Stimulated activated naive CD8-positive, alpha-beta T cell treated with anti-CD3 and anti-CD28 coated beads, Interleukin-15, Interleukin-2, amounts not matched to agents 100 ng/mL and 50 ng/mL, for 24 hours (primary cell): ENCODE measurements at regions not wholly inside any gene's neighbourhood (a gene's known extent, or its start where the extent isn't known, plus 50 kb on each side); places are given as distances from the start of the nearest gene placed in this dataset.

ENCODE experiments used
- H3K27ac Mint-ChIP-seq: one replicate; pipeline ENCODE4 v1.8.0; 2021; ENCODE audit warnings: mild to moderate bottlenecking, mixed read lengths
- H3K27me3 Mint-ChIP-seq: one replicate; pipeline ENCODE4 v1.8.0; 2021; ENCODE audit warnings: mixed read lengths
- H3K36me3 Mint-ChIP-seq: one replicate; pipeline ENCODE4 v1.8.0; 2021; ENCODE audit warnings: low read depth, mixed read lengths
- H3K4me1 Mint-ChIP-seq: one replicate; pipeline ENCODE4 v1.8.0; 2021; ENCODE audit warnings: low read depth, mixed read lengths
- H3K4me3 Mint-ChIP-seq: one replicate; pipeline ENCODE4 v1.8.0; 2021; ENCODE audit warnings: mild to moderate bottlenecking, mixed read lengths
- H3K9me3 Mint-ChIP-seq: one replicate; pipeline ENCODE4 v1.8.0; 2021; ENCODE audit warnings: mixed read lengths

DNA sequence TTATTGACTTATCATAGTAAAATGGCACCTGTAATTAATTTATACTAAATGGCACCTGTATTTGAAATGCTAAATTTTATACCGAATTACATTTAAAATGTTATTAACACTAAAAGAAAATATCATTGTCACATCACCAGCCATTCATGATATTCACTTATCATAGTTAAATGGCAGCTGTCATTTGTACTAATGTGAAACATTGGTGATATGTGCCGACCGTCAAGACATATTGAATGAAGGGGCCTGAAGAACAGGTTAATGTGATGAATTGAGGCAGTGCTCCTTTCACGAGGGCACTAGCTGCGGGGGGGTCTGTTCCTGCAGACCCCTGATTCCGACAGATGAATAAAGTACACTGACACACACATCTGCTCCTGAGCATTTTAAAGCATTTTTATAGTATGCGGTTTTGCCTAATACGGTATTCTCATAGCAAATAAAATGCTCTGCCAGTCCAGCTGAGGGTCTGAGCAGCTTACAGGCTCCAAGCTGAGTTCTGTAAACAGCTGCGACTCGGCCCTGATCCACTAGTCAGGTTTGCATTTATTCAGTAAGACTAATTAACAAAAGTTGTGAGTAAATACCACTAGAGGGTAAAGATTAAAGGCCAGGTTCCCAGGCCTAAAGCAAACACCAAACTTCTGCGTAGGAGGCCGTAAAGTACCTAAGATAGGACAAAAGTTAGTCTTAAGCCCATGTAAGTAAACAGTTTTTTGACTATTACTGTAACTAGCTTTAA is 593.4 kb upstream of the NETO1 start:
- H3K27me3 Mint-ChIP-seq = no peaks in the 10 kb centered on the region
- no peaks in the 10 kb centered on the region for H3K4me1 Mint-ChIP-seq
- peaks cover 8% of the 10 kb centered on the region for H3K9me3 Mint-ChIP-seq
- H3K27ac Mint-ChIP-seq = no peak overlapping the region
- H3K36me3 Mint-ChIP-seq = no peaks in the 10 kb centered on the region
- H3K4me3 Mint-ChIP-seq = no peak overlapping the region

DNA sequence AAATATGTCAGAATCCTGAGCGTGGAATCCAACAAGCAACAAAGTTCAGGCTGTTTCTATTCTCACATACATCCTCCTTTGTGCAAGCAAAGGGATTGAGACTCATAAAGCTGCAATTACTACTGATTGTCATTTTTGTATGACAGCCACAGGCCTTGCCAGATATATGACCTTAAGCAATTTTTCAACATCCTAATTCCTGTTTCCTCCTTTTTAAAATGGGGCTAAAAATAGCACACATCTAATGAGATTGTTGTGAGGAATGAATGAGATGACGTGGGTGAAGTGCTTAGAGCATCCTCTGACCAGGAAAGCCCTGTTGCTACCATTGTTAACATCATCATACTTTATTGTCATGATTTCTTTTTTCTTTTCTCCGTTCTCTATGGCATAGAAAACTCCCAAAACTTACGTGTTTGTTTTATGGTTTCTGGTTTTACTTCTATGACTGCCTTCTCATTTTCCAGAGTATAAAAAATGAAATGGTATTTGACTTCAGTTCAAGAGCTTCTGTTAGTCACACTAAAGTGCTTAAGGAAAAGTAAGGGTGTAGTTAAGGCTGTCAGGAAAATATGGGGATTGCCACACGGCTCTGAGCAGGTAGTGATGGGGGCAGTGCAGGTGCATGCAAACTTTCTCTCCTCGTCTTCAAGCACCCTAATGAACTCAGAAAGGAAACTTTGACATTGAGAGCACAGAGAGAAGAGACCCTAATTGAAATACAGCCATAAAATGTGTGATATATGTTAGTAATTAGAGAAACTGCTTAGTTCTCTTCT is 590.6 kb upstream of the NETO1 start:
- Mint-ChIP-seq H3K4me1 (no peaks in the 10 kb centered on the region), H3K4me3 (no peak overlapping the region), H3K36me3 (no peaks in the 10 kb centered on the region), H3K27me3 (no peaks in the 10 kb centered on the region), H3K9me3 (peaks cover 7% of the 10 kb centered on the region), H3K27ac (no peak overlapping the region)

DNA sequence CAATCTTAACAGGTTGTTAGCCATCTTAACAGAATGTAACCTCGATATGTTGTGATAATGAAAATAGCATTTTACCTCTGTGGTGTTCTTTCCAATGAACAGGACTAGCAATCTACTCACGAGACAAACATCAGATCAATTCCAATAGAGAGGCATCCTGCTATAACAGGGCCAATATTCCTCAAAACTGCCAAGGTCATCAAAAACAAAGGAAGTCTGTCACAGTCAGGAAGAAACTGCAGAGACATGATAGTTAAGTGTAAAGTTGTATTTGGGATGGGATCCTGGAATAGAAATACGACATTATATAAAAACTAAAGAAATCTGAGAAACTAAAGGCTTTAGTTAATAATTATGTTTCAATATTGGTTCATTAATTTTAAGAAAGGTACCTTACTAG is 588.9 kb upstream of the NETO1 start:
- Mint-ChIP-seq H3K36me3 (no peaks in the 10 kb centered on the region), H3K27ac (no peak overlapping the region), H3K27me3 (no peaks in the 10 kb centered on the region), H3K4me3 (no peak overlapping the region), H3K9me3 (peaks cover 7% of the 10 kb centered on the region), H3K4me1 (no peaks in the 10 kb centered on the region)

DNA sequence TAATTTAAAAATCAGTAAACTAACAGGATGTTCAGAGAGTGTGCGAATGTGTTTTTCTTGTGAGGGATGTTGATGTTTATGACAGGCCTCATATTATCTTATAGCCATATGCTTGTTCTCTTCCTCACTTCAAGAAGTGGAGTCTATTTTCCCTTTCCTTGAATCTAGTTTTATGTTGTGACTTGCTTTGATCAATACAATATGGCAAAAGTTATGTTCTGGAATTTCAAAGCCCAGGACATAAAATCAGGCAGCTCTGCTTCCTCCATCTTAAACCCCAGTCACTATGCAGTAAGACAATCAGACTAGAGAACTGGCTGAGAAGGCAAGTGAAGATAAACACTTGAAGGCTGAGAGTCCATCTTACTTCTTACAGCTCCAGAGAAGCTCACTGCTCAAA is 585.1 kb upstream of the NETO1 start:
- no peaks in the 10 kb centered on the region for H3K4me1 Mint-ChIP-seq
- H3K9me3 Mint-ChIP-seq = peaks cover 17% of the 10 kb centered on the region
- no peaks in the 10 kb centered on the region for H3K27me3 Mint-ChIP-seq
- H3K27ac Mint-ChIP-seq = no peak overlapping the region
- no peaks in the 10 kb centered on the region for H3K36me3 Mint-ChIP-seq
- H3K4me3 Mint-ChIP-seq = no peak overlapping the region

DNA sequence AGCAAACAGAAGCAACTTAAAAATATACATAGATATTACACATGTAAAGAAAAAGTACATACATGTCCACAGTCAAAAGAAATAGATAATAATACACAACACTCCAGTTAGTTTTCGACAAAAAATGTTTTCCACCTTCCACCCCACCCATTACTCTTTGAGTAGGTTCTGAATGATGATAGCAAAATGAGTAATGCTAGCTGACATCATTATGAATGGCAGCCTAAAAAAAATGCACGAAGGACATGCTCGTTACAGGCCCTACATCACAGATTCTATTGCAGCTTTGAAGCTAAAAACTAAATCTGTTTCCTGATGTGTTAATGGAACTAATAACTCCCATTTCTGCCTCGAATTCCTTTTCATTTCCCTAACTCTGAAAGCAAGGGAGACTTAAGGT is 578.7 kb upstream of the NETO1 start:
- Mint-ChIP-seq H3K4me3 (no peak overlapping the region), H3K27ac (no peak overlapping the region), H3K4me1 (no peaks in the 10 kb centered on the region), H3K27me3 (no peaks in the 10 kb centered on the region), H3K9me3 (peaks cover 10% of the 10 kb centered on the region), H3K36me3 (no peaks in the 10 kb centered on the region)

DNA sequence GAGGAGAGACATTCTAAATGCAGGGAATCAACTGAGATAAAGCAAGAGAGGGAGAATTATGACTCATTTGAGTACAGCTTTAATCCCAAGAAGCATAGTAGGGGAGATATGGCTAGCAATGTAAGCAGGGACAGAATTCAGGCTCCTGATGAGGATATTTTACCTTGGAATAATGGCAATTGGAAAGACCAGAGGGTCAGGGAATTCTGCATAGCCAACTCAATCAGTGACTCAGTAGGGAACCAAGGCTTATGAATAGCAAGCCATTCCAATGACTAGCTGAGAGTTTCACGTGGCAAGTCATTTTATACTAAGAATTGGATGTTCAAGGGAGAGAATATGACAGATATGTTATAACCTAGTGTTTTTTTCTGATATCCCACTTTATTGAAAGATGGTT is 563.8 kb upstream of the NETO1 start:
- Mint-ChIP-seq H3K4me3 (no peak overlapping the region), H3K4me1 (no peaks in the 10 kb centered on the region), H3K9me3 (peaks cover 3% of the 10 kb centered on the region), H3K36me3 (no peaks in the 10 kb centered on the region), H3K27ac (no peak overlapping the region), H3K27me3 (no peaks in the 10 kb centered on the region)

DNA sequence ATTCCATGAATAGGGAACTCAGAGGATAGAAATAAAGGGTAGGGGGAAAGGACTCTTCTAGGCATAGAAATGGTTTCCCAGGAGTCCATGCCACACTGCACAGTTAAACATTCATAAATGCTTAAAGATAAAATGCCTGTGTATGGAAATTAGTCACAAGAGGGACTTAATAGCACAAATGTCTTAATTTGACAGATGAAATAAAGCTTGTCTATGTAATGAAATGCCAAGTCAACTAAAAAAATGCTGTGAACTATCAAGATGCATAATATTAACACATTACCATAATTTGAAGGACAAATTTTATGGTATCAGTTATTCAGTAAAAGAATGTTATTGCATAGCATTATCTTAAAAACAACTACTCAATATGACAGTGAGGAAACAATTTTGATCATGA is 553.2 kb upstream of the NETO1 start:
- Mint-ChIP-seq H3K27me3 (no peaks in the 10 kb centered on the region), H3K4me3 (no peak overlapping the region), H3K4me1 (no peaks in the 10 kb centered on the region), H3K27ac (no peak overlapping the region), H3K36me3 (no peaks in the 10 kb centered on the region), H3K9me3 (peaks cover 2% of the 10 kb centered on the region)

DNA sequence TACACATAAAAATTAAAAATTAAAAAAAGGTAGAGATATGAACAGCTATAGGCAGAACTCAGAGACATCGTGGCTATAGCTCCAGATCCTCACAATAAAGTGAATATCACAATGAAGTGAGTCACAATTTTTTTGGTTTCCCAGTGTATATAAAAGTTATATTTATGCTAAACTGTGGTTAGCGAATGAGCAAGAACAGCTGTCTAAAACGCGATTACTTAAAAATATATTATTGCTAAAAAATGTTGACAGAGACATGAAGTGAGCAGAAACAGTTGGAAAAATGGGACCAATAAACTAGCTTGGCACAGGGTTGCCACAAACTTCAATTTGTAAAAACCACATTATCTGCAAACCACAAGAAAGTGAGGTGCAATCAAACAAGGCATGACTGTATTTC is 551.7 kb upstream of the NETO1 start:
- Mint-ChIP-seq H3K9me3 (peaks cover 3% of the 10 kb centered on the region), H3K27ac (no peak overlapping the region), H3K4me1 (no peaks in the 10 kb centered on the region), H3K27me3 (no peaks in the 10 kb centered on the region), H3K4me3 (no peak overlapping the region), H3K36me3 (no peaks in the 10 kb centered on the region)

DNA sequence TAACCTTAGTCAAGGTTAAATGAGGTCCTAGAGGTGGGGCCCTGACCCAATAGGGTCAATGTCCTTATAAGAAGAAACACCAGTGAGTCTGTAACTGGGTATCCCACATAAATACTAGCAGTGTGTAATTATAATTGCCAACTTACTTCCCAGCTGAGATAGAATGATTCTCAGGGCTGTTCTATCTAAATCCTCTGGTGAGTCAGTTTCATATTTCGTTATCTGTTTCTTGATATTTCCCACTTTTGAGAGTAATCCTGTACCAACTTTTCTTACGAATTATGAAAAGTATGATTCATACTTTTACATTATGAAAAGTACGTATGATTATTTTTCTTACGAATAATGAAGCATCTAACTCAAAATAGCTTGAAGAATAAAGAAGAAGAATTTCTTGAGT is 546.8 kb upstream of the NETO1 start:
- no peak overlapping the region for H3K4me3 Mint-ChIP-seq
- no peaks in the 10 kb centered on the region for H3K4me1 Mint-ChIP-seq
- no peak overlapping the region for H3K27ac Mint-ChIP-seq
- no peaks in the 10 kb centered on the region for H3K36me3 Mint-ChIP-seq
- peaks cover 3% of the 10 kb centered on the region for H3K9me3 Mint-ChIP-seq
- H3K27me3 Mint-ChIP-seq = no peaks in the 10 kb centered on the region

DNA sequence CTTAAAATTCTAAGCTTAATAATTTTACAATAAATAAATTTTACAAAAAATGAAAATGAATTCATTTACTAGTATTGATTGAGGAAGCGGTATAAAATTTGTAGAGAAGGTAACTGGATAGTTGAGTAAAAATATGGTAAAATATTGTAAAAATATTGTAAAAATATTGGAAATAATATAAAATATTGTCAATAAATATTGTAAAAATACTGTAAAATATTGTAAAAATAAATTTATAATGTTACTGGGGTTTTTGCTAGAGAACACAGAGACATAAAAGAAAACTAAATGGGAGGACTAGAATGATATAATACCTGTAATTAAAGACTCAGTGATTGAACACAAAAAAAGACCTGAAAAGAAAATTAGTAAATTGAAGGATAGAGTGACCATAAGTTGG is 546.3 kb upstream of the NETO1 start:
- Mint-ChIP-seq H3K27ac (no peak overlapping the region), H3K4me3 (no peak overlapping the region), H3K36me3 (no peaks in the 10 kb centered on the region), H3K4me1 (no peaks in the 10 kb centered on the region), H3K27me3 (no peaks in the 10 kb centered on the region), H3K9me3 (peaks cover 3% of the 10 kb centered on the region)

DNA sequence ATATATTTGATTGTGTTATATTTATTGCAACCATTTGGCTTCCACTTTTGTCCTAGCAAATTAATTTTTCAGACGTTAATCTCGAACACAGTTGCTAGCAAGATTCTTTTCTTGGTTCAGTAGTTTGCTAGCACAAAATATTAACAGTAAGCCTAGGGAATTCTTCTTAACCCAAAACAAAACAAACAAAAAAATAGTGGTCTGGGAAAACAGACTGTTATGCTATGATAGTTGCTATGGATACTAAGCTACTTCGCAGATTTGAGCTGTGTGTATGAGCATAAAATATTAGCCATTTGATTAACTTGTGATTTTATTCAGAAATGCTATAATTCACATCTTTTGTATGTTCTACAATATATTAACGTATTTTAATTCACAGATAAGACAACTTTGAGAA is 541.5 kb upstream of the NETO1 start:
- Mint-ChIP-seq H3K4me1 (no peaks in the 10 kb centered on the region), H3K9me3 (no peaks in the 10 kb centered on the region), H3K27me3 (no peaks in the 10 kb centered on the region), H3K27ac (no peak overlapping the region), H3K36me3 (no peaks in the 10 kb centered on the region), H3K4me3 (no peak overlapping the region)

DNA sequence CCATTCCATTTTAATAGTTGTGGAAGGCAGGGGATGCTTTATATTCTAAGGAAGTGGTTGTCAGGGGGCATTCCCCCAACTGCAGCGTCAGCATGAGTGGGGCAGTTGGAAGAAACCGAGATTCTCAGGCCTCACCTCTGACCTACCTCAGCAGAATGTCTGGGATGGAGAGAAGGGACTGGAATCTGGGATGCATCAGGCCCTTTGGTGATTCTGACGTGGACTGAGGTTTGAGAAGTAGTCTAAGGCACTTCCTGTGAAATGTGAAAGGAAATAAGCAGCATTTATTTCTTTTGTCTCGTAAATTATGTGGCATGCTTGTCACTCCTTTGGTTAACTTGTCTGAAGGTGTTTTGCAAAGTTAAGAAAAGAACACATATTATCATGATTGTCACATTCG is 540.7 kb upstream of the NETO1 start:
- Mint-ChIP-seq H3K27ac (no peak overlapping the region), H3K36me3 (no peaks in the 10 kb centered on the region)

DNA sequence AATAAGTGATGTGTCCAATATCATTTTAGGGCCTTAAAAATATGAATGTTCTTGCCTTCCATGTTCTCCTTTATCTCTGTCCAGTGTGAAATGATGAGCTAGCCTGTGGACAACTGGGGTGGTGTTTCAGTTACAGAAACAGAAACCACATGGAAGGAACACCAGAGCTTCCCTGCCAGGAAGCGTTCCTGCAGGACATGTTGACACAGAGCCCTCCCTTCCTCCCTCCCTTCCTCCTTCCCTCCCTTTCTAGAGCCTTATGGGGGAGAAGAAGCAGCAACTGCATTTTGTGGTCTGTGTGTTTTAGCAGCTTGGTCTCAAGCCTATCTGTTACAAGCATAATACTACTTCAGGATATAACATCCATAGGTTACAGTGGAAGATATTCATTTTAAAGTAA is 539.7 kb upstream of the NETO1 start:
- no peaks in the 10 kb centered on the region for H3K36me3 Mint-ChIP-seq
- no peak overlapping the region for H3K4me3 Mint-ChIP-seq
- no peaks in the 10 kb centered on the region for H3K27me3 Mint-ChIP-seq
- no peaks in the 10 kb centered on the region for H3K4me1 Mint-ChIP-seq
- no peak overlapping the region for H3K27ac Mint-ChIP-seq
- no peaks in the 10 kb centered on the region for H3K9me3 Mint-ChIP-seq

More for the DNA sequence above, 540.7 kb upstream of the NETO1 start:
- Mint-ChIP-seq H3K9me3 (no peaks in the 10 kb centered on the region), H3K4me3 (no peak overlapping the region), H3K4me1 (no peaks in the 10 kb centered on the region), H3K27me3 (no peaks in the 10 kb centered on the region)

DNA sequence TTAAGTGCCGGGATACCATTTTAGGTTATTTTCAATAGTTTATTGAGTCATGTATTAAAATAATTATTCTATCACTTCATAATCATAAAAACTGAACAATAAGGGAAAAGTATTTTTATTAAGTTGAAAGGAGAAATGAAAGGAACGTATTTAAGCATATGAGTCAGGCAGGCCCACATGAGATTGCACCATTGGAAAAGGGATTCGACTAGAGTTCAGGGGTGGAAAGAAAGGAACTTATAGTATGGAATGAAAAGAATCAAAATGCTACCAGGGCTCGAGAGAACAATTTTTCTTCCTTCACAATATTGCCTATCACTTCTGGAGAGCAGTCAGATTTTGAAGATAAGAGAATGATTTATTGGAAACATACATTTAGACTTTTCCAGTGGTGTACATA is 516.5 kb upstream of the NETO1 start:
- H3K36me3 Mint-ChIP-seq = no peaks in the 10 kb centered on the region
- no peak overlapping the region for H3K4me3 Mint-ChIP-seq
- no peaks in the 10 kb centered on the region for H3K27me3 Mint-ChIP-seq
- H3K9me3 Mint-ChIP-seq = no peaks in the 10 kb centered on the region
- no peak overlapping the region for H3K27ac Mint-ChIP-seq
- H3K4me1 Mint-ChIP-seq = no peaks in the 10 kb centered on the region

DNA sequence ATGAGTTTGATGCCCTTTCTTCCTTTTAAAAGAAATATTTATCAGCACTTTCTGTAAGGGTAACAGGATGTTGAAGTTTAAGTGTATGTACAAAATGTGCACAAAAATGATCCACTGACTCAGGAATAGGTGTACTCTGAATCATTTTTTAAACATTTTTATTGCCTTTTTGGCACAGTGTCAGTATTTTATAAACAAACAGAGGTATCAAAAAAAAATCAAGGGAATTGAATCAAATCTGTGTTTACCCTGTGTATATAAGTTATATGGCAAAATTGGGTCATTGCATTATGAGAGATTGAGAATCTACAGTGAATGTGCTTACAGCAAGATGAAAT is 513.9 kb upstream of the NETO1 start:
- Mint-ChIP-seq H3K27ac (no peak overlapping the region), H3K36me3 (no peaks in the 10 kb centered on the region), H3K4me3 (no peak overlapping the region), H3K4me1 (no peaks in the 10 kb centered on the region), H3K27me3 (no peaks in the 10 kb centered on the region), H3K9me3 (peaks cover 6% of the 10 kb centered on the region)
